Fibroblast of peridontal ligament (primary cell): ENCODE measurements at regions not wholly inside any gene's neighbourhood (a gene's known extent, or its start where the extent isn't known, plus 50 kb on each side); places are given as distances from the start of the nearest gene placed in this dataset.

Experiments used
- DNase-seq: peaks from one replicate; pipeline ENCODE4 v3.0.0-alpha.2; 2010; ENCODE audit errors: extremely low read depth

- DNase-seq = no peak
These were observed 67.7 kb downstream of the AKR1B1 start for GRCh38 chr7:134391223-134391622.

- DNase-seq = no peak
These were observed 70.4 kb downstream of the AKR1B1 start for GRCh38 chr7:134388336-134389019.

GRCh38 chr7:134378562-134378961, 61.8 kb upstream of the SLC35B4 start:
- no peak for DNase-seq

GRCh38 chr7:134376693-134377092, 60.0 kb upstream of the SLC35B4 start:
- DNase-seq = no peak

- DNase-seq = no peak
These were observed 58.5 kb upstream of the SLC35B4 start for GRCh38 chr7:134375206-134375605.

- DNase-seq = no peak
These were observed 58.1 kb upstream of the SLC35B4 start for GRCh38 chr7:134374791-134375190.

GRCh38 chr7:134374291-134374690, 57.6 kb upstream of the SLC35B4 start:
- DNase-seq = no peak

GRCh38 chr7:134372858-134373257, 56.1 kb upstream of the SLC35B4 start:
- DNase-seq = no peak

GRCh38 chr7:134371971-134372370, 55.2 kb upstream of the SLC35B4 start:
- DNase-seq = no peak

- no peak for DNase-seq
These were observed 54.8 kb upstream of the SLC35B4 start for GRCh38 chr7:134371536-134371935.

- DNase-seq = no peak
These were observed 53.4 kb upstream of the SLC35B4 start for GRCh38 chr7:134370135-134370534.

GRCh38 chr7:134368851-134369544, 52.3 kb upstream of the SLC35B4 start:
- peak; percentile 70 for DNase-seq

GRCh38 chr7:134367956-134368749, 51.4 kb upstream of the SLC35B4 start:
- no peak for DNase-seq
